ENCODE measurements at regions not wholly inside any gene's neighbourhood (a gene's known extent, or its start where the extent isn't known, plus 50 kb on each side); places are given as distances from the start of the nearest gene placed in this dataset.
A peak's percentile ranks its signal among the peaks of the same experiment; 100 is the strongest.
"Not testable (repeated sequence)": the region's sequence is repeated elsewhere in the genome, so short reads cannot be mapped to it uniquely, and the experiment has no call there.

GRCh38 chr4:153079857-153080391 lies 124.3 kb upstream of the TRIM2 start:
- no peak for DNase-seq

DNA sequence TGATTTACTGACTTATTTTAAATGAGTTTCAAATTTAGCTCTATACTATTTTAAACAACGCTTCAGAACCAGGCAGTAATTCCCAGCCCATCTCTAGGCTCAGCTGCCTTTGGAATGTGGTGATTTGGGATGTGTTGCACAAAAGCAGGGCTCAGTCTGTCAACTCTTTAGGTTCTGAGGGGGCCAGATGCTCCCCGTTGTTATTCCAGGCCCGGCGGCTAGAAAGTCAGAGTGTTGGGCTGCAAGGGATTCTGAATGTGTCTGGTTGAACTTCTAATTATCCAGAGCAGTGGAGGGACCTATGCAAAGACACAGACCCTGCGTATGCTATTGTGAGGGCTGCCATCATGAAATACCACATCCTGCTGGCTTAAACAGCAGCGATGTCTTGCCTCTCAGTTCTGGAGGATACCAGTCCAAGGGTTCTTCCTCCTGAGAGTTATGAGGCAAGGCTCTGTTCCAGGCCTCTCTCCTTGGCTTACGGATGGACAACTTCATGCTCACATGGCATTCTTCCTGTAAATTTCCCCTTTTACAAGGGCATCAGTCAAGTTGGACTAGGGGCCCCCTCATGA lies 123.2 kb upstream of the TRIM2 start:
- no peak for DNase-seq

DNA sequence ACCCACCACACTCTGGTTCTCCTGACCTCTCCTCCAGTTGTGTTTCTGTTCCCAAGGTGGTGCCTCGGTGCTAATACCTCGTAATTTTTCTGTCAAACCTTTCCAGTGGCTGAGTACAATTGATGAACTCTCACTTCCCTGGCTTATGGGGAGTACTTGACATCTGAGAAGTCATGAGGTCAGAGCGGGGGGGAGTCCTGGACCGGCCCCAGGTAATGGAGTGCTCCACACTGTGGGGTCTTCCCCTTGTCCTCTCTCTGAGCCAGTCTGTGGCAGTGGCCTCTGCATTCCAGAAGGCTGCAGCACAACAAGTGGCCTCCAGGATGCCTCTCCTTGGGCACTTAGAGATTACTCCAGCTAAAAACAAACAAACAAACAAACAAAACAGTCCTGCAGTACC lies 122.5 kb upstream of the TRIM2 start:
- no peak for DNase-seq

- no peak for DNase-seq
Measured at GRCh38 chr4:153082322-153083301, 121.6 kb upstream of the TRIM2 start.

- DNase-seq = peak in 1 of 2 donors; percentile 11
Measured at GRCh38 chr4:153083447-153083947, 120.7 kb upstream of the TRIM2 start.

DNA sequence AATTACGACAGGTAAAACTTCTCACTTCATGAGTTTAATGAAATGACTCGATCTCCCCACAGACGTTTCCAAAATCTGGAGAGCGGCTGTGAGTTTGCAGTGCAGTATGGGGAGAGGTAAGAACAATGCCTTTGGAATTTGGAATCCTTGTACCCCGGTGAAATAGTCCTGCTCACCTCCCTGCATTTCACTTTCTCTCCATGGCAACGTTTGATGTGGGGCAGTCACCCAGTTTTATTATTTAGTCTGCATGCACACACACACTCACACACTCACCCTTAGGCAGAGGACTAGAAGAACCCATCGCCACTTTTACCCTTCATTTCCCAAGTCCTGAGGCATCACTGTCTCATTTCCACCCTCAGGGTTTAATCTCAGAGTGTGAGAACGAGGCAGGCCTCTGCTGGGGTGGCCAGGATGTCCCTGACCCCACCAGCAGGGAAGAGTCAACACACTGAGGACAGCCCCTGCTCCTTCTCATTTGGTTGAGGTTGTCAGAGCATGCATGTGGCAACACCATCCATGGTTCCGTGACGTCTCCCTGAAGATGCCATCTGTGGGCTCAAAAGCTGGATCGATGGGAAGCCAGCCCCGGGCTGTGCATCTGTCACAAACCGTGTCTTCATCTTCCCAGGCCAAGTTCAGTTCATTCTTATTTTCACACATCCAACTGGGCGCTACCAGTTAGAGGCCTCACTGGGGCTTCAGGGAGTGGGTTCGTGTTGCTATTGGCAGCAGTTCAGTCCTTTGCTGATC lies 119.8 kb upstream of the TRIM2 start:
- DNase-seq = no peak

GRCh38 chr4:153084980-153085630 lies 119.1 kb upstream of the TRIM2 start:
- DNase-seq = peak; percentile 24 to 44

DNA sequence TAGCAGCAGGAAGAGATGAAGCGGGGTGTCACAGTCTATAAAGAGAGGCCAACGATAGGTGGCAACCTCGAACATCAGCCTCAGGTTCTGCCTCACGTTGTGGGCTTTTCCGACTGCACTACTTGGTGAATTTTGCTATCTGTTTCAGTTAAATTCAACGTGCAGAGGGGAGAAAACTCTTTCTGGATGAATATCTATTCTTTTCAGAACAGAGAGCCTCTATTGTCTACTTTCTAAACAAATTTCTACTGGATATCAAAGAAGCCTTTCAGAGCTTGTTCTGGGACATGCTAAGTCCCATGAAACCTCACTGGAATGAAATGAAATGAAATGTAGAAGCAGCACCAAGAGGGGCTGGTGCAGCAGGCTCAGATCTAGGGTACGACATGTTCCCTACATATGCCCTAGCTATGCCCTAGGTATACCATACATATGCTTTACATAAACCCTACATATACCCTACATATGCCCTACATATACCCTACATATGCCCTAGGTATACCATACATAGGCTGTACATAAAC lies 116.5 kb upstream of the TRIM2 start:
- DNase-seq = no peak

DNA sequence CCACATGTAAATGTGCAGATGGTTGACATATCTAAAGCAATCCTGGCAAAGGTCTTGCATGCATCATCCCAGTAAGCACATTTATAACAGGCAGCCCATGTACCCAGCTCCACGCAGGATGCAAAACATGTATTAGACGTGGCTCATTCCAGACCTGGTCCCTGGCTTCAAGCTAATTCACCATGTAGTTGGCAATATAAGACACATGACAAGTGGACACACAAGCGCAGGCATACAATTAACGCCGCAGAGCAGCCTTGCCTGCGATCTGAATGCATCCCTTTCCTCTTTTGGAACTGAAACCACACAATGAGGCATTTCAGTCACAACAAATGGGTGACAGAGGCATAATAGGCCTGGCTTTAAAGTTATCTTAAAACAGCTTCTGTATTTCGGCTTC lies 114.5 kb upstream of the TRIM2 start:
- DNase-seq = no peak

DNA sequence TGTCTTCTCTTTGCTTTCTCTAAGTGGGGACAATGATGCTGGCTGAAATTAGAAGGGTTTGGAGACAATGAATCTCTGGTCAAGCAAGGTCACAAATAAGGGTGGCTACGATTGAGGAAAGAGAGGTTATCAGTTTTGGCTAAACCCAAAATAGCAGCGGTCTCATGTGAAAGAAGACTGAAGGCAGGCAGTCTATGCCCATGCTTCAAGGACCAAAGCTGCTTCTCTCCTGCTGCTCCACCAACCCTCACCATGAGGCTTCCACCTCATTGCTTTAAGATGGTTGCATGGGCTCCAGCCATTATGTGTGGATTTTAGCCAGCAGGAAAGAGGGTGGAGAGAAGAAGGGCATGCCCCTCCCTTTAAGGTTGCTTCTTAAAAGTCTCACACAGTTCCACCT lies 114.1 kb upstream of the TRIM2 start:
- no peak for DNase-seq

GRCh38 chr4:153090670-153091385 lies 113.4 kb upstream of the TRIM2 start:
- no peak for DNase-seq

DNA sequence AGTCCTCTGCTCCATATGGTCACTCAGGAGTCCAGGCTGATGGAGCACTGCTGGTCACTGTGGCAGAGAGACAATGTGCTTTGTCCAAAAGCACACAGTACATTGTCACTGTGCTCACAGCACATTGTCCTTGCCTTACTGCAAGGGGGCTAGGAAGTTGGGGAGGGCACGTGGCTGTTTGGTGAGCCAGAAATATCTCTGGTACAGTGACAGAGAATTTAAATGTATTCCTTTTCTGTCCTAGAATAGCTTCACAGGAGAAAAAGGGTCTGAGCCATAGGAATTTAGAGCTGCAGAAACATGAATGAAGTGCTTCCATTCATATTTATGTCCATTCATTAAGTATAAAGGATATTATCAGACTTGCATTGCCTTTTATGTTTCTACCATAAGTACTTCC lies 110.8 kb upstream of the TRIM2 start:
- DNase-seq = no peak

DNA sequence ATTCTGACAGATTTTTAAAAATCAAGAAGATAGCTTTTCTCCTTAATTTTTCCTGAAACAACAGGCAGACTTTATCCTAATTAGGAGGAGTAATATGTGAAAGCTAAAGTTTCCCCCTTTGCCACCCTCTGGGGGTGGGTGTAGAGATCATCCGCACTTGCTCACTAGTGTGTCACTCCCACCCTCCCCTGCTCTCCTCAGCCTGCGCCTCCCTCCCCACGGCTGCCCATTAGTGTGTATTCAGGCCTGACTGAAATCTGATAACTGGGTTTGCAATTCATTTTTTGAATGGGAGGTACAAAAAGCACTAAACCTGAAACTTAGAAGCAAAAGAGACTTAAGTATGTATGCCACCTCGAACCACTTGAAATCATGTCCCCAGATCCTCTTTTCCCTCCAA lies 110.4 kb upstream of the TRIM2 start:
- no peak for DNase-seq

GRCh38 chr4:153094435-153094834 lies 109.8 kb upstream of the TRIM2 start:
- no peak for DNase-seq

GRCh38 chr4:153095448-153096204 lies 108.6 kb upstream of the TRIM2 start:
- DNase-seq = no peak

DNA sequence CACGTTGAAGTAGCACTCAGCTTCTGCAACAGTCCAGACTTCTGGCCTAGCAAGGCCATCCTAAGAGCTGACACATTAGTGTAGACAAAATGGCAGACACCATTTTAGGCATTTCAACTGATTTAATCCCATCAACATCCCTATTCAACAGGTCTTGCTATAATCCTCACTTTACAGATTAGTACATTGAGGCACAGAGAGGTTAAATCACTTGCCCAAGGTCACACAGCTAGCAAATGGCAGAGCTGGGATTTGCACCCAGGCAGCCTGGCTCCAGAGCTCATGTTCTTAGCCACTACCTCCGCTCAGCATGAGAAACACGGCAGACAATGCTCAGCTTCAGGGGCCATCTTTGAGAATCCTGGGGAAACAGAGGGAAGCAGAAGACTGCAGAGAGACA lies 107.9 kb upstream of the TRIM2 start:
- DNase-seq = no peak

GRCh38 chr4:153098427-153098826 lies 105.8 kb upstream of the TRIM2 start:
- DNase-seq = no peak

DNA sequence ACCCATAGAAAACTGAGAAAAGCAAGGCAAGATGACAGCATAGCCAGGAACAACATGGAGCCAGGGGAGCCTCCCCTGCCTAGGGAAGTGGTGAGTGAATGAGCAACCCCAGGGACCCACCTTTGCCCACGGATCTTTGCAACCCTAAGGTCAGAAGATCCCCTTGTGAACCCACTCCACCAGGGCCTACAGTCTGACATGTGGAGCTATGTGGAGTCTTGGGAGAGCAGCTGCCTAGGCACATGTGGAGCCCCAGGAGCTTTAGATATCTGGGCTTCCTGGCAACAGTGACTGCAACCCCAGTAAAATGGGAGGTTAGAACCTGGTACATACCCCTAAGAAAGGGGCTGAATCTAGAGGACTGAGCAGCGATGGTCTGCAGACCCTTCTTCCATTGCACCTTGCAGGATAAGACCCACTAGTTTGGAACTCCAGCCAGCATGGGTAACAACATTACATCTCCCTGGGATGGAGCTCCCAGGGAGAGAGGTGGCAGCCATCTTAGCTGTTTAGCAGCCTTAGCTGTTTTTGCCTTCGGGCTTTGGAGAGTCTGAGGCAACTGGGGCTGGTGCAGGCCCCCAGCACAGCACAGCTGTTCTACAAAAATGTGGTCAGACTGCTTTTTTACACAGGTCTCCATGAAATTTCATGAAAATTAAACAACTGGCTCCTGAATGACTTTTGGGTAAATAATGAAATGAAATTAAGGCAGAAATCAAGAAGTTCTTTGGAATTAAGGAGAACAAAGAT lies 104.7 kb upstream of the TRIM2 start:
- no peak for DNase-seq

DNA sequence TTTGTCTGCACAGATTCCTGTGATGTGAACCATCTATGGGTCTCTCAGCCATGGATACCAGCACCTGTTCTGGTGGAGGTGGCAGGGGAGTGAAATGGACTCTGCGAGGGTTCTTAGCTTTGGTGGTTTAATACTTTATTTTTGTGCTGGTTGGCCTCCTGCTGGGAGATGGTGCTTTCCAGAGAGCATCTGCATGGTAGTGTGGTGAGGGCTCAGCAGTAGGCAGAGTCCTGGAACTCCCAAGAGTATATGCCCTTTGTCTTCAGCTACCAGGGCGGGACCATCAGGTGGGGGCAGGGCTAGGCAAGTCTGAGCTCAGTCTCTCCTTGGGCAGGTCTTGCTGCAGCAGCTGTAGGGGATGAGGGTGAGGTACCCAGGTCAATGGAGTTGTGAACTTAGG lies 97.5 kb upstream of the TRIM2 start:
- not testable (repeated sequence) for DNase-seq

- no peak for DNase-seq
Measured at GRCh38 chr4:153107246-153107645, 97.0 kb upstream of the TRIM2 start.
